ENCODE measurements at regions not wholly inside any gene's neighbourhood (a gene's known extent, or its start where the extent isn't known, plus 50 kb on each side); places are given as distances from the start of the nearest gene placed in this dataset.

GRCh38 chr2:145137901-145138300, 618.0 kb upstream of the ZEB2 start:
- intact Hi-C loops (cut with micrococcal nuclease; ENCODE audit: unreplicated experiment) = no loop called here
- CTCF ChIA-PET = no interaction called here

GRCh38 chr2:145137211-145137610, 617.3 kb upstream of the ZEB2 start:
- POLR2A ChIA-PET = no interaction called here
- DNase-seq (ENCODE audit: low read depth, low spot score) = no peak
- intact Hi-C loops (cut with micrococcal nuclease; ENCODE audit: unreplicated experiment) = no loop called here

More at GRCh38 chr2:145137901-145138300, 618.0 kb upstream of the ZEB2 start:
- in situ Hi-C loops (cut with HindIII; ENCODE audit: low pct_unique_long_range_greater_than_20kb, low sequenced_read_pairs) = no loop called here
- TF ChIP-seq TCF7L2 (IDR thresholded peaks at IDR 0.05; ENCODE audit: low read depth, low read length) = no peak
- TF ChIP-seq POLR2AphosphoS5 (IDR thresholded peaks at IDR 0.05; ENCODE audit: low read depth, low read length) = no peak
- TF ChIP-seq CTCF (IDR thresholded peaks at IDR 0.05) = no peak
- no peak for TF ChIP-seq SIN3A (IDR thresholded peaks at IDR 0.05; ENCODE audit: borderline replicate concordance, insufficient read depth, low read depth, low read length)
- TF ChIP-seq REST (IDR thresholded peaks at IDR 0.05; ENCODE audit: insufficient read depth in 1 of 2, low read depth in 2 of 2, low read length in 1 of 2) = no peak
- POLR2A ChIA-PET = no interaction called here
- DNase-seq (ENCODE audit: low read depth, low spot score) = no peak
- Histone ChIP-seq H3K4me3 (ENCODE audit: low read depth in 2 of 2, low read length in 2 of 2) (no peak overlapping the region), H3K36me3 (ENCODE audit: control insufficient read depth, insufficient read depth, low read length) (no peaks in the 10 kb centered on the region), H3K27me3 (ENCODE audit: control insufficient read depth, insufficient read depth, low read length) (no peaks in the 10 kb centered on the region), H3K27ac (ENCODE audit: low read length) (no peak overlapping the region), H3K9me3 (ENCODE audit: control insufficient read depth, insufficient read depth, low read depth, low read length) (no peaks in the 10 kb centered on the region), H3K4me1 (ENCODE audit: control insufficient read depth, insufficient read depth, low read length) (no peaks in the 10 kb centered on the region)
- no peak for ATAC-seq
- BruUV-seq (replicated peaks) = no TSS peak

More at GRCh38 chr2:145137211-145137610, 617.3 kb upstream of the ZEB2 start:
- no peak for ATAC-seq
- Histone ChIP-seq H3K9me3 (ENCODE audit: control insufficient read depth, insufficient read depth, low read depth, low read length) (no peaks in the 10 kb centered on the region), H3K27me3 (ENCODE audit: control insufficient read depth, insufficient read depth, low read length) (no peaks in the 10 kb centered on the region), H3K27ac (ENCODE audit: low read length) (no peak overlapping the region), H3K4me3 (ENCODE audit: low read depth in 2 of 2, low read length in 2 of 2) (no peak overlapping the region), H3K36me3 (ENCODE audit: control insufficient read depth, insufficient read depth, low read length) (no peaks in the 10 kb centered on the region), H3K4me1 (ENCODE audit: control insufficient read depth, insufficient read depth, low read length) (no peaks in the 10 kb centered on the region)
- CTCF ChIA-PET = no interaction called here
- BruUV-seq (replicated peaks) = no TSS peak
- in situ Hi-C loops (cut with HindIII; ENCODE audit: low pct_unique_long_range_greater_than_20kb, low sequenced_read_pairs) = no loop called here
- no peak for TF ChIP-seq SIN3A (IDR thresholded peaks at IDR 0.05; ENCODE audit: borderline replicate concordance, insufficient read depth, low read depth, low read length)
- no peak for TF ChIP-seq CTCF (IDR thresholded peaks at IDR 0.05)
- no peak for TF ChIP-seq POLR2AphosphoS5 (IDR thresholded peaks at IDR 0.05; ENCODE audit: low read depth, low read length)
- no peak for TF ChIP-seq TCF7L2 (IDR thresholded peaks at IDR 0.05; ENCODE audit: low read depth, low read length)
- TF ChIP-seq REST (IDR thresholded peaks at IDR 0.05; ENCODE audit: insufficient read depth in 1 of 2, low read depth in 2 of 2, low read length in 1 of 2) = no peak
